Amniotic epithelial cell (primary cell): ENCODE measurements at regions not wholly inside any gene's neighbourhood (a gene's known extent, or its start where the extent isn't known, plus 50 kb on each side); places are given as distances from the start of the nearest gene placed in this dataset.

Experiments used
- DNase-seq: peaks from one replicate; pipeline ENCODE4 v3.0.0-alpha.2; 2010; ENCODE audit warnings: low read depth

DNA sequence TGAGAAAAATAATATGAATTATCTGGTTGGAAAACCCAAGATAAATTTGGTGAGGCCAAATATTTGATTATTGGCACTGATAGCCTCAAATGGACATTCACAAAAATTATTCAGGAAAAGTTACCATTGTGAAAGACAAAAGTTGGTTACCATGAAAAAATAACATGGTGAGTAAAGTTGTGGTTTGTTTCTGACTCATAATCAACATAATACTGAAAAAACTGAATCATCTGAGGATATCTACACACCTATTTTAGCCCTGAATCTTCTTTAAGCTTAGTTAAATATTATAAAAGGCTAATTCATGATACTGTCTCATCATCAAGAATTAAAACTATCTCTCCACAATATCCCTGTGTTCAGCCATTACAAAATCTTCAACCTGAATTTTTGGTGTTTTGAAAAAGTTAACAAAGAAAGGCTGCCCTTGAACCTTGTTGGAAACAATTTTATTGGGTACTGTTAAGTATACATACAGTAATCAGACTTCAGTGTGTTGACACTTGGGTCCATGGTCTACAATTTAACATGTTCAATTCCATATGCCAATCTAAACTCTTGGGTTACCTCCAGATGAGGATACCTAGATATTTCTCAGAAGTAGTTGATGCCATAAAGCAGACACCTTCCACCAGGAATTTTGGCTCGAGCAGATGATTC lies 607.5 kb upstream of the SLC39A10 start:
- DNase-seq = peak; percentile 21

DNA sequence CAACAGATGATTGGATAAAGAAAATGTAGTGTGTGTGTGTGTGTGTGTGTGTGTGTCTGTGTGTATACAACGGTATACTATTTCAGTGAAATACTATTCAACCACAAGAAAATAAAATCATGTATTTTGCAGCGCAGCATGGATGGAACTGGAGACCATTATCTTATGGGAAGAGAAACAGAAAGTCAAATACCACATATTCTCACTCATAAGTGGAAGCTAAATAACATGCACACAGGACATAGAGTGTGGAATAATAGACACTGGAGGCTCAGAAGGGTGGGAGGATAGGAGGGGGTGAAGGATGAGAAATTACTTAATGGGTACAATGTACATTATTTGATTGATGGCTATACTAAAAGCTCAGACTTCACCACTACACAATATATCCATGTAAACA lies 609.1 kb upstream of the SLC39A10 start:
- DNase-seq = no peak

DNA sequence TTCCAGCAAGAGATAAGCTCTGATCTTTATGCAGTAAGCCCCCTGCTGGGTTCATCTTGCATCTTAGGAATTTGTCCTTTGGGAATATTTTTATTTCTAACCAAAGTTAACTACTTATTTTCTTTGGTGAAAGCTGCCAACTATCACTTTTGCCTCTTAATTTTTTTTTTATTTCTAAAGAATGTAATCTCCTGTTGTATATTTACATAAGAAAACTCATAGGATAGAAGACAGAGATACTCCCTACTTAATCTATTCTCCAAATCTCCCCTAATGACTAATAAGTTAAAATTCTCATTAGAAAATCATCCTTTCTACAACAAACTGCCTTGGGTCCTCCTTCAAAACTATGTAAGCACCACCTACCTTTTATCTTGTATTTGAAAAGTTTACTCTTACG lies 612.2 kb upstream of the SLC39A10 start:
- DNase-seq = no peak

DNA sequence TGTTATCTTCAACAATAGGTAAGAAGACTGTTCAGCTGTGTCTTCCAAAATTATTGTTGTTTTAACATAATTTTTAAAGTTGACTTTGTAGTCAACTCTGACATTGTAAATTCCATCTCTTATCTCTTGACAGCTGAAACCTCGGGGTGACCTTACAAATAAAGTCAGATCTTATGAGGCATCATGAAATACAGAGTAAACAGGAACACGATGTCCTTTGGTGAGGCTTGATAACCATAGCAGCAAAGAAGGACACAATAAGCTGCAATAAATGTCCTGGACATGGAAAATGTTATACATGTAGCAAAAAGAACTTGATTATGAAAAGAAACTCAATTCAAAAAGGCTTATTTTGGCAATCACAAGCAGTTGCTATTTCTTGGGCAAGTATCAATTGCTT lies 618.9 kb upstream of the SLC39A10 start:
- DNase-seq = peak; percentile 38

DNA sequence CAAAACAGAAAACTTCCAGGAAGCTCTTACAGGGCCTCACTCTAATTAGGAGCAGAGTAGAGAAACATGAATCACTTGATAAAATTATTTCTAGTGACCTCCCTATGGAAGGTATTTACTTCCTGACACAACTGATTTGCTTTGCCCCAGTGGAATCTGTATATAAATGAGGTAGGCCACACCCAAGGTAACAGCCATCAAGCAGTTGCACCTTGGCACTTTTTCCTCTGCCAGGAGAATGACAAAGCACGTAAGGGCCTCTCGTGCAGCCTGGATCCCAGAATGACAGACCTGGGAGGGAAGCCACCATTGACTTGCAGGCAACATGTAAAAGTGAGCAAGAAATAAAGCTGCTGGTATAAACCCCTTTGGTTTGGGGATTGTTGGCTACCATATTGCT lies 620.0 kb upstream of the SLC39A10 start:
- no peak for DNase-seq

DNA sequence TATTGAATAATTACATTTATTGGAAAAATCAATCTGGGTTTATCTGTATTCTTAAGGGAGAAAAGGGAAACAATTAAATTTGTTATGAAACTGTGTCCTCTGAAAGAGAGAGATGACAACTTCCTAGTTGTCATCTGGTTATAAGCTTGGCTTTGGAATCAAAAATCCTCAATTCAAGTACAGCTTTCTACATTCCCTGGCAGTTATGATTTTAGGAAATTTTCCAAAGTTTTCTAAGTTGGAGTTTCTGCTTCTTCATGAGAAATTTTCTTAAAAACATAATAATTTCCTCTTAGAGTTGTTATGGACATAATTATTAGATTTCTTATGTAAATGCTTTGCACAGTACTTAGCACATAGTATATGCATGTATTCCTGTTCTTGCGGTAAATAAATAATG lies 625.6 kb upstream of the SLC39A10 start:
- DNase-seq = no peak

DNA sequence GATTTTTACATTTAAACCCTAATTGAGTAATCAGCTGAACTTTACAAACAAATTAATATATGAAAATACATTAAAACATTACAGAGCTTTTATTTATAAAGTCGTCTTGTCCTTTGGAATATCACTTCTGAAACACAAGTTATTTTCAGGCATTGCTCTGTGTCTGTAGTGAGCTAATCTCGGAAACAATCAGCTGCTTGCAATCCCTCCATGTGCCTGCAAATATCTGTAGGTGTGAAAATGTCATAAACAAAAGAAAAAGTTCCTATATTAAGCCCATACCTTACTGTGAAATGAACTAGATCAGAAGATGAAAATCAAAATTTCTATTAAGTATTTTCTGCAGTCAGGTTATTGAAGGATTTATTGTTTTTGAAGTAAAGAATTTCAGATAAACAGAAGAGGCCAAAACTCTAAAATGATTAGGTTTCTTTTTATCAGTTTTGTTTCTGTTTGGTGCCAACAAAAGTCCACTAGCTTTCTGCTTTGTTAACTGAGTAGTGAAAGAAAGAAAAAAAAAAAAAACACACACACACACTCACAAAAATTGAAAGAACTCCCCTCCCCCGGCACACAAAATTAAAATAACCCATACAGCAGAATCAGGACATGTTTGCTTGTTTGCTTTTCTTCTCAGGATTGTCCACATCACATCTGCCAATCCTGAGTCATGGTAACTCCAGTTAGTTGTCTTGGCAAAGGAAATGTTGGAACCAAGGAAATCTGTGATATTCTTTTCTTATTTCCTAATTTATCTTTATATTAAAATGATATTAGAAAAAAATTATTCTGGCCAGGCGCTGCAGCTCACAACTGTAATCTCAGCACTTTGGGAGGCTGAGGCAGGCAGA lies 627.0 kb upstream of the SLC39A10 start:
- DNase-seq = no peak

DNA sequence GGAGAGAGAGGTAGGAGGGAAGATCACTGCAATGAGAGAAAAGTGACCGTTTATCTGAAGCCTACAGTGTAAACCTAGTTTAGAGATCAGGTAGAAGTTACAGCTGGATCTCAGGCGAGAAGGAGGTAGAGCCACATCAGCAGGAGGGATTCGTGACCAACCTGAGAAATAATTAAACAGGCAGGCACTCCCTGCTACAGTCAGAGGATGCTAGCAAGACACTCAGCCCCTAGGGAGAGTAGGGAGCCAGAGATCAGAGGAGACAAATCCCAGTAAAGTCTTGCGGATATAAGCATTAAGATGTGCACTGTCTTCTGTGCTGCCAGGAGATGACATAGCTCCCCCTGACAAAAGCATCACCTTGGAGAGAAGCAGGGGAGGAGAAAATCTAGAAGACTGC lies 629.1 kb upstream of the SLC39A10 start:
- DNase-seq = no peak

DNA sequence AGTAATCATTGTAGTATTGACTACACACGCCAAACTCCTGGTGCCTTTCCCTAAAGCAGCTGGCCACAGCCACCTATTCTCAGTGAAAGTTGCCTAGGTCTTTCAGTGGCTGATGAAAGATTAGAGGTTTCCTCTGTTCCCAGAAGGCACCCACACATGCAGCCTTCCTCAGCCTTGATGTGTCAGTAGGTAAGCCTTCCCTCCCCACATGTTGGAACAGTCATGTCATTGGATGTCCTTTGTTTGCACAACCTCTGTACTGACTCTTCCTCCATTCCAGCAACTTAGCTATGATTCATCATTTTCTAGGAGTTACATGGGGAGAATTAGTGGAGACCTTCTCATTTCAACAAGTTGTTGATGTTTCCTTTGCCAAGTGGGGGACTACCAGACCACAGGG lies 630.8 kb upstream of the SLC39A10 start:
- no peak for DNase-seq

DNA sequence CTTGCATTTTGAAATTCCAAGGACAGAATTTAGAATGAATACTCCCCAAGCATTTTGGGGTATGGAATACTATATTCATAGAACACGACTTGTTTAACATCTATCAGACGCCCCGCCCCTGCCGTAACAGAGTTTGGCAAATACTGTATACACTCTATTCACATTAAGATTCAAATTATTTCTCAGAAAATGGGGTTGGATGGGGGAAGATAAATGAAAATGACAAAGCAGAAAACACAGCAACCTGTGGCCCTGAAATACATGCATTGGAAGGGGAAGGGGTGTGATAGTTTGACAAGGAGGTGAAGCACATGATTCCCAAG lies 634.6 kb upstream of the SLC39A10 start:
- DNase-seq = no peak

DNA sequence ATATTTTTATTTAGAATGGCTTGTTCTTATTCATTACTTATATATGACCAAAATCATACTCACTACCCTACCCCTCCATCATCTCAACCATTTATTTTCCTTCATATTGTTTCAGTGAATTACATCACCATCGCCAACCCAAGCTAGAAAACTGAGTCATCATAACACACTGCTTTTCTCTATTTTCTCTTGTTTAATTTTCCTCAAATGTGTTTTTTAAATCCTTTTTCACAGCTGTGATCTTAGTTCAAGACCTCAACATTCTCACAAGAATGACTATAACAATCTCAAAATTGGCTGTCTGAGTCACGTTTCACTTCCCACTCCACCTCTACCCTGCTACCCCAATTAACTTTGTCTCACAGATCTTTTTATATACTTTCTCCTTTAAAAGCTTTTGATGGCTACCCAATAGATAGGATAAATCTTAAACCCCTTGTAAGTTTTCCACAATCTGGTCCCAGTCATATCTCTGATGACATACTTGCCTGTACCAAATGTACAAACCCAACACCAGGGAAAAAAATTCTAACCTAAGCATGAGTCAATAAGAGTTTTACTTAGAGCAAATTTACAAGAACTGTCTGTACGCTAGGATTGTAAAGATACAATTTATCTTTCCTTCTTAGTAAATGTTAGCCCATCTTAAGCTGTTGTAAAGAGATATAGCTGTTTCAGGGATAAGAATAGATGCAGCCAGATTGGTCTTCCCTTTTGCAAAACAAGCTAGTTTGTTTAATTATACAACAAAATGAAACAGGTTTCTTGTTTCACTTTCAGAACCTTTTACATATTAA lies 635.1 kb upstream of the SLC39A10 start:
- DNase-seq = no peak

DNA sequence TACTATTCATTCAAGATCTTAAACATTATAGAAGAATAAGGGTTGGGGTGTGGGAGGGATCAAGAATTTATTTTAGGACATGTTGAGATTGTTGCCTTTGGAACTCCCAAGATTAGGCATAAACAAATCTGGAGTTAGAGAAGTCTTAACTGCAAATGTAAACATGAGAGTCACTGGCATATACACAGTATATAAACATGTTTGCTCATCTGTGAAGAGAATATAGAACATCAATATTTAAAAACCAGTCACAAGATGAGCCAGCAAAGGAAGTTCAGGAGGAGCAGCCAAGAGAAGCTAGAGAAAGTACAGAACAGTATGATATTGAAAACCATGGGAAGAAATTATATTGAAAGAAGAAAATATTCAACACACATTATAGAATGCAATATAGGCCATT lies 638.6 kb upstream of the SLC39A10 start:
- no peak for DNase-seq

DNA sequence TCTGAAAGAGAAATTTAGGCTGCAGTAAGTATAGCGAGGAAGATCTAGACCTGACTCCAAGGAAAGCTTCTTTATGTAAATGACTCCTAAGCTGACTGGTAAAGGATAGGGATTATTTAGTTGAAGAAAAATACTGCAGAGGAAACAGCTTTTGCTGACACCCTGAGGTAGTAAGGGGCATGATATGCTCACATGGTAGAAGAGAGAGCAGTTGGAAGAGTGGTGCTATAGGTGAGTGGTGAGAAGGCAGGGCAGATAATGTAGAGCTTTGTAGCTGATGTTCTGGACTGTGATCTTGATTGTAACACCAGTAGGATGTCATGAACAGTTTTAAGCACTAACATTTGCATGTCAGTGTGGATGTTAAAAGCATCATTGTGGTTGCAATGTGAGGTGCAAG lies 639.1 kb upstream of the SLC39A10 start:
- no peak for DNase-seq

DNA sequence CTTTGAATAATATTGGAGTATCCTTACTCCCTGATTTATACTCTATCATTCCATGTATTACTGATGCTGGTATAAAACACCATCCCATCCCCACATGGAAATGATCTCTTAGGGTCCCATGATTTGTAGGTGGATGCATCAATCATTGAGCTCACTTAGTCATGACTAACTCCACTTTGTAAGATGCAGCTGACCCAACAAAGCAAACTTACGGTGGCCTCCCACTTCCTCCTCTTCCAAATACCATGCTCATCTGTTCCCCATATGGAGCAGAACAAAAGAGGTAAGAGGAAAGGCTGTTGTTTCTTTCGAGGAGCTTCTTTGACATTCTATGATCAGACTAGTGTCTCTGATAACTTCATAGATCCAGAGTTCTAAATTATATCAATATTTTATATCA lies 640.2 kb upstream of the SLC39A10 start:
- DNase-seq = no peak

DNA sequence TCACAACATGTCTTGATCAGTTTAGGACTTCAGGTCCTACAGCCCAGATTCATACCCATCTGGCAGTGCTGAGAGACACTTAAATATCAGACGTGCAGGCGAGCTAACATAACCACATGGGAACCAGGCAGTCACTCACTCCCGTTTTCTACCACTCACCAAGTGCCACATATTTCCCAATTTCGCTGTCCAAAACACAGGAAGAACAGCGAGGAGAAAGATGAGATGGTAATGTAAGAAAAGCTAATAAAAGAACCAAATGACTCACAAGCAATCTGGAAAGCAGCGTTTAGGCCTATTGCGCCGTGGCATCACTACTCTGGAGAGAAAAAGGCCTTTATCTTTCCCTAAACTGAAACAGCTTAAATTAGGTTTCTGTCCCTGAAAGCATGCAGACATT lies 647.8 kb upstream of the SLC39A10 start:
- DNase-seq = no peak

DNA sequence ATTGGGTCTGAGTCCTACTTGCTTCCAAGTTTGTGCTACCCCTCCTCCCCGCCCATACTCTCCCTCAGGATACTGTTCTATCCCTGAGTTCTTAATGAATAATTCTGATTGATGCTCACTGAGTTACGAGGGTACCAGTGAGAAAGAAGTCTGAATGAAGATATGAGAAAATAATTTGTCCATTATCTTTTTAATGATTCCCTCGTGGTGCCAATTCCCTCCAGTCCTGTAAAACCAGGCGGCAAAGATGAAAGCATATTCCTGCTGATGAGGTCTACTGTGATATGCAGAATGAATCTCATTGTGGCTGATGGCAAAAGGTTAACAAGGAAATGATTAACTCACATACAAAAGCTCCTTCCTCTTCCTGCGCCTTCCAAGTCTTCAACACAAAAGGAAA lies 650.2 kb upstream of the SLC39A10 start:
- DNase-seq = no peak

DNA sequence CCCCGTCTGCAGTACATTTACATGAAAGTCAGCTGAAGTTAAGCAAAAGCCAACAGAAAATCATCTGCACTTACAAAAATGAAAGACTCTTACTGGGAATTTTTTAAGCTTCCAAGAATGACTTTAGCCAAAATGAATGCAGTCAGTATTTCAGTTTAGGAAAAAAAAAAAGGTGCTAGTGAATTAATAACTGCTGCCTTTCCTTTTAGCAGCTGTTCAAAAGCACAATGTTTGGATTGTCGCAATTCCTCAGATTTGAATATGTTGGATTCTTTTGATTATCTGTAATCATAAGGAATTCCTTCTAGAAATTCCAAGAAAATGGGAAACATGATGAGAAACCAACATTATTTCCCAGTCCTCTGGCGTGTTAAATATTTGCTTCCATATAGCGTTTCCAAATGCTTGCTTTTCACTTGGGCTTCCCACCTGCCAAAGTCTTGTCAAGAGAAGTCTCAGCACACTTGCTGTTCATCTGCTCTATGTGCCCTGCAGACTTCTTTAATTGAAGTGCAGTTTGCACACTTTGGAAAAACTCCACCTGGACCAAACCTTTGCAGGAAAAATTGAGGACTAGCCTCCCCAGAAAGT lies 653.0 kb upstream of the SLC39A10 start:
- no peak for DNase-seq

DNA sequence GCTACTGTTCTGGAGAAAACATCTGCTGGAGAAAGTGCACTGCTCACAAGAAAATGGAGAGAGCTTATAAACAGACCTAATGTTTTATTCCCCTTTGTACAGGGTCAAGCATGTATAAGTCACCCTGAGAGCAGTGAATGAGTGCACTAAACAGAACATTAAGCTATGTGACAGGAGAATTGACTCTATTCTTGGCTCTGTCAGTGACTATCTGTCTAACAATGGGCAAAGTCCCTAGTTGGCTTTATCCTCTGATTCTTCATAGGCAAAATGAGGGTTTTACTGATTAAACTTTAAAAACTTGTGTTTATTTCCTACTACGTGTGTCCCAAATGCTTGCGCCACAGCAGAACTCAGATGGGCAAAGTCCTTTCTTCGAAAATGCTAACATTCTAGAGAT lies 655.1 kb upstream of the SLC39A10 start:
- DNase-seq = no peak

DNA sequence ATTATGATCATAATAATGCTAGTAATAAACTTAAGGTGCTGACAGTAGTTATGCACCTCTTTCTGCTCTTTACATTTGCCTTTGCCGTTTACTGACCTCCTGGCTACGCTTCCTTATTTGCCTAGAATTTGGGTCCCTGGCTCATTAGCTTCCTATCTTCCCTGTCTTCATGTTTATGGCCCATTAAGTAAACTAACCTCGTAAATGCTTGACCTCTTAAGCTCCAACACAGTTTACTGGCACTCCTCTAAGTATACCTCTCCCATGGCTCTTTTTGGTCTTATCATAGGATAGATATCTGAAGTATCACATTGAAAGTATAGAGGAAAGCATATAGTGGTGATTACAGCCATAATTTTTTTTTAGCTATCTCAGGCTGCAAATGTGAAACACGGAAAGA lies 657.3 kb upstream of the SLC39A10 start:
- no peak for DNase-seq

DNA sequence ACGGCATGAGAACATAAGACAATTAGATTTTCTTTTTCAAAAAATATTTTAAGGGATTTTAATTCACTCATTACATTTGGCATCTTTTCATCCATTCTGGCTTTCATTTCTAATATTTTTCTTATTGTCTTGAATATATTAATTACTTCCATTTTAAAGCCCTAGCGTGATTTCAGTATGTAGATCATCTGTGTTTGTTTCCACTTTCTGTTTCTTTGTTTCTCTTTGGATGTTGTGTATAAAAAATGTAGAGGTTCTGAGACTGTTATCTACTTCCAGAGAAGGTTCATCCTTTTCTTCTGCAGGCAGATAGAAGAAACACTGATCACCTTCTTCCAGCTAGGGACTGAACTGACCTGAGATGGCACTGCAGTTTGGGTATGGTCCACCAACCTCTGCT lies 664.4 kb upstream of the SLC39A10 start:
- DNase-seq = no peak

DNA sequence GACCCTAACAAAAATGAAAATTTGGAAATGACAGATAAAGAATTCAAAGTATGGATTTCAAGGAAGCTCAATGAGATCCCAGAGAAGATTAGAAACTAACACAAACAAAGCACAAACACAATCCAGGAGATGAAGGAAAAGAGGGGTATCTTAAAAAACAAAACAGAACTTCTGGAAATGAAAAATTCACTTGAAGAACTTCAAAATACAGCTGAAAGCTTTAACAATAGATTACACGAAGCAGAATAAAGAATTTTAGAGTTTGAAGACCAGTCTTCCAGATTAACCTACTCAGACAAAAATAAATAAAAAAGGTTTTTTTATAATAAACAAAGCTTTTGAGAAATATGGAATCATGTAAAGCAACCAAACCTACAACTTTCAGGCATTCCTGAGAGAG lies 671.8 kb upstream of the SLC39A10 start:
- DNase-seq = no peak

DNA sequence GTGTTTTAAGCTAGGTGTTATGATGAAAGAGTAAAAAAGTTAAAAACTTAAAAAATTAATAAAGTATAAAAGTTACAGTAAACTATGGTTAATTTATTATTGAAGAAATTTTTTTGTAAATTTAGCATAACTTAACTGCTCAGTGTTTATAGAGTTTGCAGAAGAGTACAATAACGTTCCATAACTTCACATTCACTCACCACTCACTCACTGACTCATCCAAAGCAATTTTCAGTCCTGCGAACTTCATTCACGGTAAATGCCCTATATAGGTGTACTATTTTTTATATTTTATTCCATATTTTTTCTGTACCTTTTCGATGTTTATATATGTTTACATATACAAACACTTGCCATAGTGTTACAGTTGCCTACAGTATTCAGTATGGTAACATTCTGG lies 694.8 kb upstream of the SLC39A10 start:
- DNase-seq = no peak

DNA sequence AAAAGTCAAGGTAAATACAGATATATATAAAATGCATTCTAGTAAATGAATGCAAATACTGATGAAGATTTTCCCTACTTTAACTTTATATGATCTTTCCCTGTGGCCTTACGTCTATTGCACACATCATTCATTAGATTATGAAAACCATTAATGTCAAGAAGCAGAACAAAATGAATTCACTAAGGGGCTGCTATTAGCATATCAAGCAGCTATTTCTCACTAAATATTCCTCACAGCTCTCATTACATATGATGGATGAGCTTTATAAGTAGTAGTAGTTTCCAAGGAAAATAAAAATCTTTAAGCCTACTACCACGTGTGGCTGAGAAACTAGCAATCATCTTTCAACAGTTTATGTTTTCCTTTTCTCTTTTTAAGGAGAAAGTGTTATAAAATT lies 702.8 kb upstream of the SLC39A10 start:
- no peak for DNase-seq
